ENCODE measurements at regions not wholly inside any gene's neighbourhood (a gene's known extent, or its start where the extent isn't known, plus 50 kb on each side); places are given as distances from the start of the nearest gene placed in this dataset.
A peak's percentile ranks its signal among the peaks of the same experiment; 100 is the strongest.

GRCh38 chr2:138106606-138107005 lies 142.3 kb downstream of the HNMT start:
- no peak for DNase-seq

- DNase-seq, result no peak
Measured at GRCh38 chr2:138107288-138107687, 143.0 kb downstream of the HNMT start.

- no peak for DNase-seq
Measured at GRCh38 chr2:138110453-138111083, 146.3 kb downstream of the HNMT start.

GRCh38 chr2:138112536-138112935 lies 148.3 kb downstream of the HNMT start:
- no peak for DNase-seq

GRCh38 chr2:138113871-138114525 lies 149.7 kb downstream of the HNMT start:
- DNase-seq, result no peak

- no peak for DNase-seq
Measured at GRCh38 chr2:138115666-138116065, 151.4 kb downstream of the HNMT start.

GRCh38 chr2:138116456-138116855 lies 152.2 kb downstream of the HNMT start:
- DNase-seq, result no peak

- DNase-seq, result peak; percentile 91
Measured at GRCh38 chr2:138121666-138122661, 157.7 kb downstream of the HNMT start.

GRCh38 chr2:138122891-138123290 lies 158.6 kb downstream of the HNMT start:
- no peak for DNase-seq

GRCh38 chr2:138123741-138124140 lies 159.5 kb downstream of the HNMT start:
- no peak for DNase-seq

- DNase-seq, result no peak
Measured at GRCh38 chr2:138124521-138124920, 160.2 kb downstream of the HNMT start.

- DNase-seq, result no peak
Measured at GRCh38 chr2:138125306-138126288, 161.3 kb downstream of the HNMT start.

GRCh38 chr2:138132108-138132507 lies 167.8 kb downstream of the HNMT start:
- no peak for DNase-seq

- no peak for DNase-seq
Measured at GRCh38 chr2:138137949-138138348, 173.7 kb downstream of the HNMT start.

GRCh38 chr2:138147796-138148195 lies 183.5 kb downstream of the HNMT start:
- no peak for DNase-seq

GRCh38 chr2:138155304-138155703 lies 191.0 kb downstream of the HNMT start:
- DNase-seq, result no peak

GRCh38 chr2:138157372-138157771 lies 193.1 kb downstream of the HNMT start:
- no peak for DNase-seq

- no peak for DNase-seq
Measured at GRCh38 chr2:138170485-138170884, 206.2 kb downstream of the HNMT start.

- DNase-seq, result no peak
Measured at GRCh38 chr2:138171244-138171643, 207.0 kb downstream of the HNMT start.

- DNase-seq, result no peak
Measured at GRCh38 chr2:138175066-138175465, 210.8 kb downstream of the HNMT start.

GRCh38 chr2:138176862-138177439 lies 212.7 kb downstream of the HNMT start:
- no peak for DNase-seq

- DNase-seq, result no peak
Measured at GRCh38 chr2:138177693-138178092, 213.4 kb downstream of the HNMT start.

Measured in NCI-H748 treated with DMSO at 0.1 percent for 48 hours (cell line).